OCI-LY3 (cell line): ENCODE measurements at regions not wholly inside any gene's neighbourhood (a gene's known extent, or its start where the extent isn't known, plus 50 kb on each side); places are given as distances from the start of the nearest gene placed in this dataset.

Source experiments
- EZH2phosphoT487 ChIP-seq: fragments of 200-600 bp; shearing (Covaris generic); IDR thresholded peaks from 2 replicates; pipeline ENCODE4 v1.6.1; 2018; ENCODE audit warnings: antibody characterized with exemption, mixed run types, low read depth
- TF ChIP-seq, protein P1 (sequence below): fragments of 200-600, 300-600 bp; sonication (generic); IDR thresholded peaks from 2 replicates; pipeline ENCODE4 v1.5.1; 2014; ENCODE audit warnings: antibody characterized with exemption, low read length, low read depth

DNA sequence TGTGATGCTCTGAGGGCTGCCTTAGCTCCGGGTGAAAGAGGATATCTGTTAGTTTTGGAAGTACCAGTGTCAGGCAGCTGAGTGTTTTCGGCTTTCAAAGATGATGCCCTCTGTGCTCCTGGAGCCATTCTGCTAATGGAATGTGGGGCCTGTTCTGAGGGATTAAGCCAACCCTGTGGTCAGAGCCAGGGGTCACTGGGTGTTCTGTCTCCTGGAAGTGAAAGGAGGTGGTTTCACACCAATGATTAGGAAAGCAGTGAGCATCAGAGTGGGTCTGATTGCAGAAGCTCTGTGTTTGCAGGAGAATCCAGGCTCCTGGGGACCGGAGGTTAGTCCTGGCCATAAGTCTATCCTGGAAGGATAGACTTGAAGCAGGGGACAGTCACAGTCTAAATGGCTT lies 94.6 kb downstream of the UQCRFS1 start:
- TF ChIP-seq, protein P1, sequence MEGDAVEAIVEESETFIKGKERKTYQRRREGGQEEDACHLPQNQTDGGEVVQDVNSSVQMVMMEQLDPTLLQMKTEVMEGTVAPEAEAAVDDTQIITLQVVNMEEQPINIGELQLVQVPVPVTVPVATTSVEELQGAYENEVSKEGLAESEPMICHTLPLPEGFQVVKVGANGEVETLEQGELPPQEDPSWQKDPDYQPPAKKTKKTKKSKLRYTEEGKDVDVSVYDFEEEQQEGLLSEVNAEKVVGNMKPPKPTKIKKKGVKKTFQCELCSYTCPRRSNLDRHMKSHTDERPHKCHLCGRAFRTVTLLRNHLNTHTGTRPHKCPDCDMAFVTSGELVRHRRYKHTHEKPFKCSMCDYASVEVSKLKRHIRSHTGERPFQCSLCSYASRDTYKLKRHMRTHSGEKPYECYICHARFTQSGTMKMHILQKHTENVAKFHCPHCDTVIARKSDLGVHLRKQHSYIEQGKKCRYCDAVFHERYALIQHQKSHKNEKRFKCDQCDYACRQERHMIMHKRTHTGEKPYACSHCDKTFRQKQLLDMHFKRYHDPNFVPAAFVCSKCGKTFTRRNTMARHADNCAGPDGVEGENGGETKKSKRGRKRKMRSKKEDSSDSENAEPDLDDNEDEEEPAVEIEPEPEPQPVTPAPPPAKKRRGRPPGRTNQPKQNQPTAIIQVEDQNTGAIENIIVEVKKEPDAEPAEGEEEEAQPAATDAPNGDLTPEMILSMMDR, result no peak
- TF ChIP-seq EZH2phosphoT487, result no peak
